ENCODE measurements at regions not wholly inside any gene's neighbourhood (a gene's known extent, or its start where the extent isn't known, plus 50 kb on each side); places are given as distances from the start of the nearest gene placed in this dataset.

- 67 to 84% (median 71%) methylated on average over 3 of the region's 3 CpGs for WGBS, 5 donors
- Histone ChIP-seq H3K27me3 (replicated peaks in 1 of 7) (no peaks in the 10 kb centered on the region), H3K9me3 (no peaks in the 10 kb centered on the region), H3K4me3 (no peak overlapping the region), H3K27ac (no peak overlapping the region), H3K4me1 (no peaks in the 10 kb centered on the region), H3K36me3 (no peaks in the 10 kb centered on the region)
- DNase-seq, result no peak
- intact Hi-C loops (cut with DNase I; ENCODE audit: low total_unique reads), result no loop called here
- TF ChIP-seq CTCF (IDR thresholded peaks at IDR 0.05 in 8 of 11, conservative IDR thresholded peaks at IDR 0.05 in 3 of 11) (no peak), POLR2A (IDR thresholded peaks at IDR 0.05) (no peak), POLR2AphosphoS5 (IDR thresholded peaks at IDR 0.05) (no peak)
Measured at GRCh38 chr3:157921811-157922210, 184.4 kb downstream of the SHOX2 start.

- no peak overlapping the region for H3K4me3 ChIP-seq
- no peaks in the 10 kb centered on the region for H3K27me3 ChIP-seq (replicated peaks in 1 of 7)
- H3K36me3 ChIP-seq, result no peaks in the 10 kb centered on the region
- intact Hi-C loops (cut with DNase I; ENCODE audit: low total_unique reads), result no loop called here
- H3K27ac ChIP-seq, result no peak overlapping the region
- TF ChIP-seq CTCF (IDR thresholded peaks at IDR 0.05 in 8 of 11, conservative IDR thresholded peaks at IDR 0.05 in 3 of 11) (no peak), POLR2AphosphoS5 (IDR thresholded peaks at IDR 0.05) (no peak), POLR2A (IDR thresholded peaks at IDR 0.05) (no peak)
- WGBS, 5 donors, result 84 to 90% (median 86%) methylated on average over 19 of the region's 19 CpGs
- no peak for DNase-seq
- H3K9me3 ChIP-seq, result no peaks in the 10 kb centered on the region
- no peaks in the 10 kb centered on the region for H3K4me1 ChIP-seq
Measured at GRCh38 chr3:157920822-157921700, 185.2 kb downstream of the SHOX2 start.

GRCh38 chr3:157919319-157919887 is 186.8 kb downstream of the SHOX2 start:
- no peak overlapping the region for H3K27ac ChIP-seq
- H3K4me3 ChIP-seq, result no peak overlapping the region
- DNase-seq, result no peak
- no peaks in the 10 kb centered on the region for H3K36me3 ChIP-seq
- intact Hi-C loops (cut with DNase I; ENCODE audit: low total_unique reads), result no loop called here
- no peaks in the 10 kb centered on the region for H3K27me3 ChIP-seq (replicated peaks in 1 of 7)
- no peaks in the 10 kb centered on the region for H3K9me3 ChIP-seq
- no peaks in the 10 kb centered on the region for H3K4me1 ChIP-seq
- TF ChIP-seq POLR2AphosphoS5 (IDR thresholded peaks at IDR 0.05) (no peak), CTCF (IDR thresholded peaks at IDR 0.05 in 8 of 11, conservative IDR thresholded peaks at IDR 0.05 in 3 of 11) (no peak), POLR2A (IDR thresholded peaks at IDR 0.05) (no peak)
- WGBS, 5 donors, result 68 to 86% (median 81%) methylated on average over 2 of the region's 2 CpGs

- DNase-seq, result no peak
- no peaks in the 10 kb centered on the region for H3K27me3 ChIP-seq (replicated peaks in 1 of 7)
- no peak overlapping the region for H3K27ac ChIP-seq
- no peaks in the 10 kb centered on the region for H3K9me3 ChIP-seq
- WGBS, 5 donors, result 46 to 67% (median 56%) methylated on average over 3 of the region's 3 CpGs
- no peaks in the 10 kb centered on the region for H3K36me3 ChIP-seq
- H3K4me1 ChIP-seq, result no peaks in the 10 kb centered on the region
- H3K4me3 ChIP-seq, result no peak overlapping the region
- TF ChIP-seq CTCF (IDR thresholded peaks at IDR 0.05 in 8 of 11, conservative IDR thresholded peaks at IDR 0.05 in 3 of 11) (no peak), POLR2AphosphoS5 (IDR thresholded peaks at IDR 0.05) (no peak), POLR2A (IDR thresholded peaks at IDR 0.05) (no peak)
- intact Hi-C loops (cut with DNase I; ENCODE audit: low total_unique reads), result no loop called here
Measured at GRCh38 chr3:157918402-157918801, 187.8 kb downstream of the SHOX2 start.
